Stomach (tissue), 8 donors: ENCODE measurements at regions not wholly inside any gene's neighbourhood (a gene's known extent, or its start where the extent isn't known, plus 50 kb on each side); places are given as distances from the start of the nearest gene placed in this dataset.
"Not testable (repeated sequence)": the region's sequence is repeated elsewhere in the genome, so short reads cannot be mapped to it uniquely, and the experiment has no call there.

ENCODE experiments used
- DNase-seq, 2 donors: peaks; one replicate each; pipeline versions ENCODE4 v3.0.0 to v3.0.0-alpha.2; 2013 to 2019
- H3K27ac ChIP-seq, 5 donors: fragments of 200-600 bp in 4 of 5; sonication (generic) in 4 of 5; one replicate each; pipeline ENCODE4 v1.5.1; 2013 to 2019; ENCODE audit warnings: mild to moderate bottlenecking in 1 of 5, moderate library complexity in 1 of 5
- H3K27me3 ChIP-seq, 3 donors: fragments of 200-600 bp; sonication (generic); one replicate each; pipeline ENCODE4 v1.5.1; 2017 to 2019; ENCODE audit warnings: mixed run types in 1 of 3
- H3K36me3 ChIP-seq, 4 donors: fragments of 200-600 bp; sonication (generic); 1 replicate in 3 of 4; 2 replicates in 1 of 4; pipeline ENCODE4 v1.5.1; 2016 to 2019
- H3K4me1 ChIP-seq, 4 donors: fragments of 200-600 bp; sonication (generic); one replicate each; pipeline ENCODE4 v1.5.1; 2016 to 2019
- H3K4me3 ChIP-seq, 4 donors: fragments of 200-600 bp; sonication (generic) in 3 of 4; one replicate each; pipeline ENCODE4 v1.5.1; 2016 to 2019; ENCODE audit warnings: mild to moderate bottlenecking in 1 of 4
- H3K9me3 ChIP-seq, 4 donors: fragments of 200-600 bp; sonication (generic); one replicate each; pipeline ENCODE4 v1.5.1; 2016 to 2019
- EP300 ChIP-seq: sonication (generic); formaldehyde crosslinking; IDR thresholded peaks from one replicate; pipeline ENCODE4 v1.6.1; 2017; ENCODE audit warnings: antibody characterized with exemption
- POLR2A ChIP-seq, 4 donors: fragments of 450-650 bp; IDR thresholded peaks; one replicate each; pipeline ENCODE4 v1.6.1; 2016; ENCODE audit warnings: antibody characterized with exemption in 4 of 4, control low read depth in 2 of 4, mild to moderate bottlenecking in 1 of 4, moderate library complexity in 1 of 4
- POLR2AphosphoS5 ChIP-seq, 3 donors: sonication (generic); formaldehyde crosslinking; IDR thresholded peaks; one replicate each; pipeline ENCODE4 v1.6.1; 2016; ENCODE audit warnings: antibody characterized with exemption in 3 of 3
- WGBS, 5 donors: extraction: QIAGEN DNeasy Blood & Tissue Kit in 3 of 5; methylation state at CpG; one replicate each; pipeline versions ENCODE4 v1.1.5 to v1.1.7; 2013 to 2018; 5-methylcytosine and 5-hydroxymethylcytosine counted together
- intact Hi-C: fragments of 100-400 bp; cut with DNase I; formaldehyde crosslinking; loops from one replicate; pipeline ENCODE4 v1.15.1; 2023; ENCODE audit warnings: low total_unique reads
- TF ChIP-seq, protein P1 (sequence below), 7 experiments: fragments of 450-650 bp in 4 of 7; fragments of 200-600 bp in 3 of 7; sonication (generic) in 3 of 7; IDR thresholded peaks; one replicate each; pipeline ENCODE4 v1.5.1; 2016 to 2019; ENCODE audit warnings: antibody characterized with exemption in 7 of 7, control low read depth in 2 of 7, mild to moderate bottlenecking in 1 of 7
- donor health status: healthy with polysubstance abuse.
- donor health status: Bipolar disorder and iron deficiency.
- donor health status: healthy.

DNA sequence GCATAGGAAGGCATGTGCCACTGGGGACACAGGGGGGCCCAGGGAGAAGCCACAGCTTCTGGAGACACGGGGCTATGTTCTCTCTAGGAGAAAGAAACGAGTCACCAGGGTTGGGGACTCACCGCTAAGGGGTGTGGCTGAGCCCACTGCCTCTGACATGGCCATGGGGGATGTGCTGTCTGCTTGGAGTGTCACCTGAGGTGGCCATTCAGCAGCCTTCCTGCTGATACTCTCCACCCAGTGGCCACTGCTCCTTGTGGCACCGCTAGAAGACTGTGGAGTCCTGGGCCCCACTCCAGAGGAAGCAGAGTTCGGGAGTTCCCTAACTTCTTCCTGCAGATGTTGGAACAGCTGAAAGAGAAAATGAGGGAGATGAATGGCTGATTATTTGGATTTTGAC is 91.2 kb upstream of the SLC45A1 start:
- no peak for TF ChIP-seq POLR2AphosphoS5 (IDR thresholded peaks at IDR 0.05)
- no peak for TF ChIP-seq POLR2A (IDR thresholded peaks at IDR 0.05)
- TF ChIP-seq EP300: no peak
- TF ChIP-seq, protein P1, sequence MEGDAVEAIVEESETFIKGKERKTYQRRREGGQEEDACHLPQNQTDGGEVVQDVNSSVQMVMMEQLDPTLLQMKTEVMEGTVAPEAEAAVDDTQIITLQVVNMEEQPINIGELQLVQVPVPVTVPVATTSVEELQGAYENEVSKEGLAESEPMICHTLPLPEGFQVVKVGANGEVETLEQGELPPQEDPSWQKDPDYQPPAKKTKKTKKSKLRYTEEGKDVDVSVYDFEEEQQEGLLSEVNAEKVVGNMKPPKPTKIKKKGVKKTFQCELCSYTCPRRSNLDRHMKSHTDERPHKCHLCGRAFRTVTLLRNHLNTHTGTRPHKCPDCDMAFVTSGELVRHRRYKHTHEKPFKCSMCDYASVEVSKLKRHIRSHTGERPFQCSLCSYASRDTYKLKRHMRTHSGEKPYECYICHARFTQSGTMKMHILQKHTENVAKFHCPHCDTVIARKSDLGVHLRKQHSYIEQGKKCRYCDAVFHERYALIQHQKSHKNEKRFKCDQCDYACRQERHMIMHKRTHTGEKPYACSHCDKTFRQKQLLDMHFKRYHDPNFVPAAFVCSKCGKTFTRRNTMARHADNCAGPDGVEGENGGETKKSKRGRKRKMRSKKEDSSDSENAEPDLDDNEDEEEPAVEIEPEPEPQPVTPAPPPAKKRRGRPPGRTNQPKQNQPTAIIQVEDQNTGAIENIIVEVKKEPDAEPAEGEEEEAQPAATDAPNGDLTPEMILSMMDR (IDR thresholded peaks at IDR 0.05): no peak
- Histone ChIP-seq H3K4me3 (no peak overlapping the region), H3K9me3 (no peaks in the 10 kb centered on the region), H3K27ac (no peak overlapping the region), H3K36me3 (no peaks in the 10 kb centered on the region), H3K4me1 (peaks cover 0 to 7% (median 3%) of the 10 kb centered on the region in 4 donors), H3K27me3 (no peaks in the 10 kb centered on the region)
- no peak for DNase-seq
- intact Hi-C loops: no loop called here
- 52 to 69% (median 60%) methylated on average over 5 of the region's 5 CpGs for WGBS, 5 donors

DNA sequence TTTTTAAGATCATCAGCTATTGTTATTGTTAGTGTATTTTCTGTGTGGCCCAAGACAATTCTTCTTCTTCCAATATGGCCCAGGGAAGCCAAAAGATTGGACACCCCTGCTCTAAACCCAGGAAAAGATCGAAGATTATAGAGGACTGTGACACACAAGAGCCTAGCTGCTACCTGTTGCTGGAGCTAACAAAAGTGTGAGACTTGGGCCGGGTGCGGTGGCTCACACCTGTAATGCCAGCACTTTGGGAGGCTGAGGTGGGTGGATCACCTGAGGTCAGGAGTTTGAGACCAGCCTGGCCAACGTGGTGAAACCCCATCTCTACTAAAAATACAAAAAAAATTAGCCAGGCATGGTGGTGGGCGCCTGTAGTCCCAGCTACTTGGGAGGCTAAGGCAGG is 91.9 kb upstream of the SLC45A1 start:
- H3K9me3 ChIP-seq, intact Hi-C loops, H3K36me3 ChIP-seq, H3K4me1 ChIP-seq, DNase-seq, H3K27ac ChIP-seq, H3K4me3 ChIP-seq, H3K27me3 ChIP-seq: not testable (repeated sequence)
- WGBS, 5 donors: 86 to 95% (median 91%) methylated on average over 4 to 5 of the region's 5 CpGs

DNA sequence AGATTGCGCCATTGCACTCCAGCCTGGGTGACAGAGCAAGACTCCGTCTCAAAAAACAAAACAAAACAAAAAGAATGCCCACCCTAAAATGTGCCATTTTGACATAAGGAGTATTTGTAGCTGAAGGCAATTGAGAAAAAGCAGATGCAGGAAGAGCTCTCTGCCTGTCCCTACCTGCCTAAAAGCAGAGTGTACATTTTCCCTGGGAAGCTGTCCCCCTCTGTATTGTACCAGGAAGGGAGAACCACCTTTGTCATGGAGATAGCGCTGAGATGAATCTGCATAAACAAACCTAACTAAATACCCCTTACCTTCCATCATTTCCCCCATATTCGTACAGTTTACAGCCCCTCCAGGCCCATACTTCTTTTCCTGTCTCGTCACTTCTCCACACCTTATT is 94.4 kb upstream of the SLC45A1 start:
- 88 to 95% (median 90%) methylated on average over 5 of the region's 5 CpGs for WGBS, 5 donors
- no peaks in the 10 kb centered on the region for H3K9me3 ChIP-seq
- TF ChIP-seq POLR2A (IDR thresholded peaks at IDR 0.05) (no peak), EP300 (no peak), POLR2AphosphoS5 (IDR thresholded peaks at IDR 0.05) (no peak)
- no peaks in the 10 kb centered on the region for H3K27me3 ChIP-seq
- H3K27ac ChIP-seq: no peak overlapping the region
- intact Hi-C loops: no loop called here
- peaks cover 0 to 8% (median 5%) of the 10 kb centered on the region in 4 donors for H3K4me1 ChIP-seq
- H3K4me3 ChIP-seq: no peak overlapping the region
- no peaks in the 10 kb centered on the region for H3K36me3 ChIP-seq
- no peak for DNase-seq

DNA sequence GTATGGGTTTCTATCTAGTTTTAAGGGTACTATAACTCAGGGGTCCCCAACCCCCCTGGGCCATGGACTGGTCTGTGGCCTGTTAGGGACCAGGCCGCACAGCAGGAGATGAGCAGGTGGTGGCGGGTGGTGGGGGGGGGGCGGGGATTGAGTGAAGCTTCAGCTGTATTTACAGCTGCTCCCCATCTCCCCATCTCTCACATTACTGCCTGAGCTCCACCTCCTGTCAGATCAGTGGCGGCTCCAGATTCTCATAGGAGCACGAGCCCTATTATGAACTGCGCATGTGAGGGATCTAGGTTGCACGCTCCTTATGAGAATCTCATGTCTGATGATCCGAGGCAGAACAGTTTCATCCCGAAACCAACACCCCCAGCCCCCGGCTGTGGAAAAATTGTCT is 95.1 kb upstream of the SLC45A1 start:
- Histone ChIP-seq H3K36me3 (no peaks in the 10 kb centered on the region), H3K9me3 (no peaks in the 10 kb centered on the region), H3K4me1 (peaks cover 7 to 15% (median 11%) of the 10 kb centered on the region in 4 donors), H3K27ac (no peak overlapping the region), H3K4me3 (no peak overlapping the region), H3K27me3 (no peaks in the 10 kb centered on the region)
- 85 to 94% (median 91%) methylated on average over 10 of the region's 10 CpGs for WGBS, 5 donors
- intact Hi-C loops: no loop called here
- TF ChIP-seq, protein P1 (IDR thresholded peaks at IDR 0.05): no peak
- no peak for TF ChIP-seq POLR2AphosphoS5 (IDR thresholded peaks at IDR 0.05)
- TF ChIP-seq POLR2A (IDR thresholded peaks at IDR 0.05): no peak
- TF ChIP-seq EP300: no peak
- DNase-seq: no peak

DNA sequence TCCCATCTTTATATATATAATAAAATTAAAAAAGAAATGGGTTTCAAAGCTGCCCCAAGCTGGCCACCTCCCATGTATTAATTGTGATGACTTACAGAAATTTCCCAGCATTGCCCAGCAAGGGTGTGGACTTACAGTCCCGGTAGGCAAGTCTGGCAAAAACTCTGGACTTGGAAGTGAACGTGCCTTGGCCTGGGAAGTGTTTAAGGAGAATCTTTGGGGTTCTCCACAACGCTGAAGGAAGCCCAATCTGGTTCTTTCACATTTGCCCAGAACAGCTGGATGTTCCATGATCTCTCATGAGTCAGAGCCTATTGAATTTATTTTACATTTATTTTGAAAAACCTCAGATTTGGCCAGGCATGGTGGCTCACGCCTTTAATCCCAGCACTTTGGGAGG is 98.4 kb upstream of the SLC45A1 start:
- TF ChIP-seq EP300: no peak
- Histone ChIP-seq H3K9me3 (no peaks in the 10 kb centered on the region), H3K4me3 (no peak overlapping the region), H3K27me3 (no peaks in the 10 kb centered on the region), H3K36me3 (no peaks in the 10 kb centered on the region), H3K4me1 (peaks cover 22 to 48% (median 27%) of the 10 kb centered on the region in 4 donors), H3K27ac (peak overlapping the region in 1 of 5 donors; percentile 10)
- WGBS, 5 donors: 44 to 83% (median 78%) methylated on average over 4 of the region's 4 CpGs
- DNase-seq: no peak
- intact Hi-C loops: no loop called here

DNA sequence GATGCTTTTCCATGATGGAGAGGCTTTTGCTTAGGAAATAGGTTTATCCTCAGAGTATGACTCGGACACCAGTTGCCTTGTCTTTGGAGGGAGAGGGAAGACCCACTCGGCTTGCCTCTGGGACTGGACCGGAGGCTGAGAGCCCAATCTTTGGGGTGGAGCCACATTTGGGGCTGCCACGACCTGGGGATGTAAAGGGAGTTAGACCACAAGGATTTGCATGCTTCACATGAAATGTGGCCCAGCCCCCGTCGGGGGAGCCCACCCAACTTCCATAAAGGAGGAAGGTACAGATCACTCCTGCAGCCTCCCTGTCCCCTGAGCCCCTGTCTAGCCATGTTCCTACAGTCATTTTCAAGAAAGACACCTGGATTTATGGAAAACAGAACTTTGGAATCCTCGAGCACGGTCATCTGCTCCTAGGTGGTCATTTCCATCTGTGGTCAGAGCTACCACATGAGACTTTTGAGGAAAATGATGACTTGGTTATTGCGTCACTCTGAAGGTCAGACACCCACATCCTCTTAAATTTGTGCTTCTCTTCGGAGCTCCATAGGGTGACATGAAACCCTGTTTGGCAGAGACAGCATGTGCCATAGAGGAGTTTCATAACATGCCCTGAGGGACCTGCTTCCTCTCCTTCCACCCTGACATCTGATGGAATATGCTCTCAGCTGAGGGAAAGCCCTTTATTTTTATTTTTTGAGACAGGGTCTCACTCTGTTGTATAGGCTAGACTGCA is 99.4 kb upstream of the SLC45A1 start:
- Histone ChIP-seq H3K36me3 (no peaks in the 10 kb centered on the region), H3K27me3 (no peaks in the 10 kb centered on the region), H3K9me3 (no peaks in the 10 kb centered on the region), H3K4me1 (peaks cover 22 to 50% (median 27%) of the 10 kb centered on the region in 4 donors), H3K4me3 (no peak overlapping the region), H3K27ac (peak overlapping the region in 2 of 5 donors; percentile 73 to 79)
- DNase-seq: no peak
- no peak for TF ChIP-seq POLR2A (IDR thresholded peaks at IDR 0.05)
- peak in 1 of 3 donors; percentile 27 for TF ChIP-seq POLR2AphosphoS5 (IDR thresholded peaks at IDR 0.05)
- no peak for TF ChIP-seq EP300
- 83 to 92% (median 85%) methylated on average over 9 to 10 of the region's 10 CpGs for WGBS, 5 donors
- intact Hi-C loops: no loop called here
